ENCODE measurements at regions not wholly inside any gene's neighbourhood (a gene's known extent, or its start where the extent isn't known, plus 50 kb on each side); places are given as distances from the start of the nearest gene placed in this dataset.

DNA sequence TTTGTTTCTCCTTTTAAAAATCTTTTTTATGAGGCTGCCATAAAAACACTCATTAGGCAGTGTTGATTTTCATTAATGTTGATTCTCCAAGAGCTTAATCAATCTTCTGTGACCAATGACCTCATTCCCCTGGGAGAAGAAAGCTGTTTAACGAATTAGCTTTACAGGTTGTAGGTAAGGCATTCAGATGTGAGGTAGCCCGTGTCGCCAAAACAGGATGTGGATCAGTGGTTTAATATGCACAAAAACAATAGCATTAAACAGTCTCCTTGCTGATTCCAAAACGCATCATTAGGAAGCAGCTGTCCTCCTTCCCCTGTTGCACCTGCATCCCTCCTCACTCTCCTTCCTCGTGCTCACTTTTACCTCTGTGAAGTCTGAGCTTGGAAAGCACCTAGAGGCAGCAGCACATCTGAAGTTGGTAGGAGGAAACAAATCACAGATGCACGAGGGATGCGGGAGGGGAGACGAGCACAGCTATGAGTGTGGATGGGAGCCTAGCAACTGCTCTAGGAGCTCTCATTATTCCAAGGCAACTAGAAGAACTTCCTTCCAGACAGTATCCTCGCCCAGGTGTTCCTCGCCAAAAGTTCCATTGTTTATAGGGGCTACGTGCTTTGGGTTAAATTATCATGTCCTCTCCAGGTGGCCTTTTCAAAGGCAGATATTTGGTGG, 179.4 kb upstream of the SNX19 start:
- intact Hi-C loops (cut with DNase I): no loop called here
- Histone ChIP-seq H3K27ac (no peak overlapping the region), H3K4me3 (no peak overlapping the region), H3K27me3 (no peaks in the 10 kb centered on the region), H3K4me1 (no peaks in the 10 kb centered on the region), H3K9me3 (no peaks in the 10 kb centered on the region), H3K9ac (ENCODE audit: low read depth in 2 of 2, low read length in 2 of 2) (no peak overlapping the region), H3K36me3 (no peaks in the 10 kb centered on the region)
- TF ChIP-seq, protein P1, sequence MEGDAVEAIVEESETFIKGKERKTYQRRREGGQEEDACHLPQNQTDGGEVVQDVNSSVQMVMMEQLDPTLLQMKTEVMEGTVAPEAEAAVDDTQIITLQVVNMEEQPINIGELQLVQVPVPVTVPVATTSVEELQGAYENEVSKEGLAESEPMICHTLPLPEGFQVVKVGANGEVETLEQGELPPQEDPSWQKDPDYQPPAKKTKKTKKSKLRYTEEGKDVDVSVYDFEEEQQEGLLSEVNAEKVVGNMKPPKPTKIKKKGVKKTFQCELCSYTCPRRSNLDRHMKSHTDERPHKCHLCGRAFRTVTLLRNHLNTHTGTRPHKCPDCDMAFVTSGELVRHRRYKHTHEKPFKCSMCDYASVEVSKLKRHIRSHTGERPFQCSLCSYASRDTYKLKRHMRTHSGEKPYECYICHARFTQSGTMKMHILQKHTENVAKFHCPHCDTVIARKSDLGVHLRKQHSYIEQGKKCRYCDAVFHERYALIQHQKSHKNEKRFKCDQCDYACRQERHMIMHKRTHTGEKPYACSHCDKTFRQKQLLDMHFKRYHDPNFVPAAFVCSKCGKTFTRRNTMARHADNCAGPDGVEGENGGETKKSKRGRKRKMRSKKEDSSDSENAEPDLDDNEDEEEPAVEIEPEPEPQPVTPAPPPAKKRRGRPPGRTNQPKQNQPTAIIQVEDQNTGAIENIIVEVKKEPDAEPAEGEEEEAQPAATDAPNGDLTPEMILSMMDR (IDR thresholded peaks at IDR 0.05): no peak
- DNase-seq: no peak

DNA sequence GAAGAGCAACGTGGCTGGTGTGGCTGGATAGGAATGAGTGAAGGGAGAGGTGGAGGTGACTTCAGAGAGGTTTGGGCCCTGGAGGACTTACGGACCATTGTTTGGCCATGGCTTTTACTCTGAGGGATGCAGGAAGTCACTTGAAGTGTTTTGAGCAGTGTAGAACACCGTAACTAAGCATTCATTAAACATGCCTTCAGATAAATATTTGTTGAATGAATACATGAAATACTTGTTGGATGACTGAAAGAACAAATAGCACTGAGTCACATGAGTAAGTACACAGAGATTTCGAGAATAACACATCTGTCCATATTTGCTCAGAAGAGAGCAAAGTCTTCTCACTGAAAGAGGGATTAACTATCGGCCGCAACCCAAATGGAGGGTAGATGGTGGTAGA, 182.7 kb upstream of the SNX19 start:
- Histone ChIP-seq H3K27me3 (no peaks in the 10 kb centered on the region), H3K4me3 (no peak overlapping the region), H3K36me3 (no peaks in the 10 kb centered on the region), H3K4me1 (no peaks in the 10 kb centered on the region), H3K27ac (no peak overlapping the region), H3K9me3 (no peaks in the 10 kb centered on the region), H3K9ac (ENCODE audit: low read depth in 2 of 2, low read length in 2 of 2) (no peak overlapping the region)
- DNase-seq: no peak
- intact Hi-C loops (cut with DNase I): no loop called here
- TF ChIP-seq, protein P1 (IDR thresholded peaks at IDR 0.05): no peak

DNA sequence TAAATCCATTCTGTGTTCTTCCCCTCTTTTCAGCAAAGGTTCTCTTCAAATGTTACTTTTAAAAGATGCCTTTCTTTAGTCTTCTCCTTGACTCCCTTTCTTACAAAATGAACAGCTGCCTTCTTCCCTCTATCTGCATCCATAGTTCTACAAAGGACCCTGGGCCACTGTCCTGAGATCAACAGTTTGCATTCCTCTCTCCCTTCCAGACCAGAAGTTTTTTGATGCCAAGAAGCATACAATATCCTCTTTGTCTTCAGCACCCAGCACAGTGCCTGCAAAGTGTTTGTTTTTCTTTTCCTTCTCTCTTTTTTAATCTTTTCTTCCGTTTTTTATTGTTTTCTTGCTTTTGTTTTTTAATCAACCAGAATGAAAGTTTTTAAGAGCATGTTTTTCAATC, 183.5 kb upstream of the SNX19 start:
- DNase-seq: no peak
- no peaks in the 10 kb centered on the region for H3K27me3 ChIP-seq
- no peaks in the 10 kb centered on the region for H3K9me3 ChIP-seq
- H3K36me3 ChIP-seq: no peaks in the 10 kb centered on the region
- TF ChIP-seq, protein P1 (IDR thresholded peaks at IDR 0.05): no peak
- no peak overlapping the region for H3K4me3 ChIP-seq
- intact Hi-C loops (cut with DNase I): no loop called here
- H3K27ac ChIP-seq: no peak overlapping the region
- no peak overlapping the region for H3K9ac ChIP-seq (ENCODE audit: low read depth in 2 of 2, low read length in 2 of 2)
- no peaks in the 10 kb centered on the region for H3K4me1 ChIP-seq

DNA sequence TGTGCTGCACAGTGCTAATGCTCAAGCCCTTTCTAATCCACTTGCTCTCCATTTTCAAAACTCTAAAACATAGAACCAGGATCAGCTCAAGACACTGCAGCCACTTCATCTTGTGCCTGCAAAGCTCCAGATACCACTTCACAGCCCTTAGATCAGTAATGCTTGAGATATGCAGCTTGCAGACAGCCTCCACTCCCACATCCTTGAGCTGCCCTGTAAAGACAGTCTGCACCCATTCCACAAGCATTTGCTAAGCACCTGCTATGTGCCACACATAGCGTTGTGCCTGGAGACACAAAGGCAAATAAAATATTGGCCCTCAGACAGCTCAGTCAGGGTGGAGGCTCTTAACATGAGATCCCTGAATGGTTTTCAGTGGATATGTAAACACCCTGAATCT, 192.5 kb upstream of the SNX19 start:
- no peaks in the 10 kb centered on the region for H3K4me1 ChIP-seq
- H3K36me3 ChIP-seq: no peaks in the 10 kb centered on the region
- intact Hi-C loops (cut with DNase I): no loop called here
- TF ChIP-seq, protein P1 (IDR thresholded peaks at IDR 0.05): no peak
- H3K27me3 ChIP-seq: no peaks in the 10 kb centered on the region
- no peak for DNase-seq
- H3K9me3 ChIP-seq: no peaks in the 10 kb centered on the region
- no peak overlapping the region for H3K4me3 ChIP-seq
- no peak overlapping the region for H3K27ac ChIP-seq
- H3K9ac ChIP-seq (ENCODE audit: low read depth in 2 of 2, low read length in 2 of 2): no peak overlapping the region

DNA sequence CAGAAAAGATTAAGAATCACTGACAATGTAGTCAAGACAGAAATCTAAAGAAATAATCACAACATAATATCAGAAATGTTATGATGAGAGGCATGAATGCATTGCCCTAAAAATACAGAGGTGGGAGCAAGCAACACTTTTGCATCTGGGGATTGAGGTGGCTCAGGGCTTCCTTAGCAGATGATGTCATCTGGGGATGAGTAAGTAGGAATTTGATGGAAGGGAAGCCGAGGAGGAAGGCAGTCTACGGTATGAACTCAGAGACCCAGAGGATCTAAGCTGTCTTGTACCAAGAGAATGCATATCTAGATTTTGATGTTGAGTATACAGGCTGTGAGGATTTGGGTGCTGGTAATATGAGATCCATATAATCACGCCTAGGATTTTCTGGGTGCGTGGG, 193.0 kb upstream of the SNX19 start:
- Histone ChIP-seq H3K9ac (ENCODE audit: low read depth in 2 of 2, low read length in 2 of 2) (no peak overlapping the region), H3K4me3 (no peak overlapping the region), H3K27me3 (no peaks in the 10 kb centered on the region), H3K27ac (no peak overlapping the region), H3K4me1 (no peaks in the 10 kb centered on the region), H3K36me3 (no peaks in the 10 kb centered on the region), H3K9me3 (no peaks in the 10 kb centered on the region)
- intact Hi-C loops (cut with DNase I): no loop called here
- TF ChIP-seq, protein P1 (IDR thresholded peaks at IDR 0.05): no peak
- no peak for DNase-seq
